K562 (cell line): ENCODE measurements at regions not wholly inside any gene's neighbourhood (a gene's known extent, or its start where the extent isn't known, plus 50 kb on each side); places are given as distances from the start of the nearest gene placed in this dataset.
"Not testable (repeated sequence)": the region's sequence is repeated elsewhere in the genome, so short reads cannot be mapped to it uniquely, and the experiment has no call there.

Experiments
- CTCF ChIP-seq, 3 experiments: IDR thresholded peaks in 2 of 3; conservative IDR thresholded peaks in 1 of 3; 2 replicates each; pipeline ENCODE4 v1.5.1; 2011 to 2012; ENCODE audit warnings: low read length in 3 of 3, mild to moderate bottlenecking in 3 of 3, control low read depth in 2 of 3, improper control_type of control experiment in 1 of 3, inconsistent platforms in 1 of 3, low read depth in 1 of 3, mixed read lengths in 1 of 3, moderate library complexity in 1 of 3; ENCODE audit not compliant: insufficient read depth in 2 of 3
- FOXM1 ChIP-seq, 2 experiments: fragments of 450-650 bp in 1 of 2; sonication (generic) in 1 of 2; formaldehyde crosslinking in 1 of 2; IDR thresholded peaks; 2 replicates each; pipeline versions ENCODE4 v1.6.1 to v1.9.0; 2017 to 2022; ENCODE audit warnings: low read depth in 2 of 2, mild to moderate bottlenecking in 2 of 2, missing genetic modification reagents in 1 of 2, moderate library complexity in 1 of 2
- RAD21 ChIP-seq, 2 experiments: fragments of 250-450 bp in 1 of 2; fragments of 450-650 bp in 1 of 2; sonication (Bioruptor Pico) in 1 of 2; formaldehyde crosslinking in 1 of 2; IDR thresholded peaks in 1 of 2; conservative IDR thresholded peaks in 1 of 2; 2 replicates each; pipeline versions ENCODE4 v1.4.0 to v1.8.0; 2020 to 2022; ENCODE audit warnings: mild to moderate bottlenecking in 2 of 2, moderate library complexity in 1 of 2
- STAG1 ChIP-seq: sonication (generic); formaldehyde crosslinking; IDR thresholded peaks from 2 replicates; pipeline ENCODE4 v1.5.0; 2020; ENCODE audit warnings: missing genetic modification reagents, borderline replicate concordance
- ZNF121 ChIP-seq: sonication (generic); formaldehyde crosslinking; conservative IDR thresholded peaks from 2 replicates; pipeline ENCODE4 v1.8.0; 2022; ENCODE audit warnings: missing genetic modification reagents

GRCh38 chr12:46619474-46619873 is 206.3 kb downstream of the SLC38A4 start:
- not testable (repeated sequence) for TF ChIP-seq CTCF (IDR thresholded peaks at IDR 0.05 in 2 of 3, conservative IDR thresholded peaks at IDR 0.05 in 1 of 3; ENCODE audit: insufficient read depth in 2 of 3, low read depth in 1 of 3, low read length in 3 of 3); RAD21 (CRISPR knock-in tag; conservative IDR thresholded peaks at IDR 0.05 in 1 of 2, IDR thresholded peaks at IDR 0.05 in 1 of 2); STAG1 (CRISPR knock-in tag); ZNF121 (CRISPR knock-in tag); FOXM1 (IDR thresholded peaks at IDR 0.05; ENCODE audit: low read depth); FOXM1 (CRISPR knock-in tag; IDR thresholded peaks at IDR 0.05; ENCODE audit: low read depth)
